ENCODE measurements at regions not wholly inside any gene's neighbourhood (a gene's known extent, or its start where the extent isn't known, plus 50 kb on each side); places are given as distances from the start of the nearest gene placed in this dataset.

DNA sequence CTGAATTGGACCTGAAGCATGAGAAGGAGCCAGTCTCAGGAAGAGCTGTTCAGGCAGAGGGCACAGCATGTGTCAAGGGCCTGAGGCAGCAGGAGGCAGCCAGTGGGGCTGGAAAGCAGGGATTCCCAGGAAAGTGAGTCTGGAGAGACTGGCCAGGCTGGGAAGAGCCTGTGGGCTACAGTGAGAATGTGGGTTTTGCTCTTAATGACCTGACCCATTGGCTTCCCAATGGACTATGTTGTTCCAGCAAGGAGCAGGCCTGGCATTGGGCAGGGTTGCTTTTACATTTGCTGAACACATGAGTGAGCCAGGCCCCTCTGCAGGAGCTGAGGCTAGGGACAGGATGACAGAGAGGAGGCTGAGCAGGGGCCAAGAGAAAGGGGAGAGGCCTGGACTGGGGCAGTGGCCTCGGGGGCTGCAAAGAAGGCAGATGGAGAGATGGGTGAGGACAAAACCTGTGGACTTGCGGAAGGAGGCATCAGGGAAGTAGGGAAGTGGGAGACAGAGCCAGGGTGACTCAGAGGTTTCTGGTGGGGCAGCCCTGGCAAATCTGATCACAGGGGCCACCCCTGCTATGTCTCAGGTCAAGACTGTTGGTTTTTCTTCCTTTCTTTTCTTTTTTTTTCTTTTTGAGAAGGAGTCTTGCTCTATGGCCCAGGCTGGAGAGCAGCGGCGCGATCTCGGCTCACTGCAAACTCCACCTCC is 65.9 kb upstream of the NEK6 start:
- no peak overlapping the region for H4K5ac ChIP-seq (ENCODE audit: low read length)
- H3K4me2 ChIP-seq (ENCODE audit: low read length): no peak overlapping the region
- no peaks in the 10 kb centered on the region for H3K79me2 ChIP-seq (ENCODE audit: control insufficient read depth, insufficient read depth, low read length)
- DNase-seq: no peak
- H3K18ac ChIP-seq (ENCODE audit: low read length): no peak overlapping the region
- H3K27ac ChIP-seq (ENCODE audit: low read depth, low read length): no peak overlapping the region
- no peaks in the 10 kb centered on the region for H3K4me1 ChIP-seq (ENCODE audit: control insufficient read depth, low read depth, low read length)
- H2AK5ac ChIP-seq (ENCODE audit: low read length): no peak overlapping the region
- no peak overlapping the region for H3K56ac ChIP-seq (ENCODE audit: low read length)
- H4K8ac ChIP-seq (ENCODE audit: low read depth, low read length): no peak overlapping the region
- no peak overlapping the region for H2BK15ac ChIP-seq (replicated peaks; ENCODE audit: low read depth)
- no peaks in the 10 kb centered on the region for H3K79me1 ChIP-seq (ENCODE audit: low read length)
- no peaks in the 10 kb centered on the region for H3K36me3 ChIP-seq (ENCODE audit: control insufficient read depth, insufficient read depth, low read length)
- H3K4me3 ChIP-seq (ENCODE audit: low read length): no peak overlapping the region
- WGBS (ENCODE audit: extremely low coverage, insufficient coverage, low lambda C conversion rate): no CpG with 5 or more reads among the region's 6 CpGs
- no peak overlapping the region for H3K9ac ChIP-seq (ENCODE audit: low read length)
- no peak overlapping the region for H3K23ac ChIP-seq (ENCODE audit: low read length)
- no peaks in the 10 kb centered on the region for H3K27me3 ChIP-seq (ENCODE audit: insufficient read depth, low read length, poor library complexity)
- H2BK120ac ChIP-seq (ENCODE audit: low read depth, low read length): no peak overlapping the region
- H2BK5ac ChIP-seq (ENCODE audit: low read length): no peak overlapping the region
- no peak overlapping the region for H3K4ac ChIP-seq (ENCODE audit: low read depth, low read length)

DNA sequence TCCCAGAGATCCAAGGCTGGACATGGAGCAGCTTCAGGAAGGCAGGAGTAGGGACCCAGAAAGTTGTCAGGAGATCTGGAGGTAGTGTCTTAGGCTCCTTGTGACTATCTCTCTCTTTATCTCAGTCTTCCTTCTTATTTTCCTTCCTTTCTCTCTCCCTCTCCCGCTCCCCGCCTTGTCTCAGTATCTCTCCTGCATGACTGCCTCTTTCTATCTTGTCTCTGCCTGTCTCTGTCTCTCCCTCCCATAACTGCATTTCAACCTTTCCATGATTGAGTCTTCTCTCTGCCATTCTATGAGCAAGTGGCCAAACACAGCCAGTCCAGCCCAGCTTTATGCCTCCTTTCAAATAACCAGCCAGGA is 61.0 kb upstream of the NEK6 start:
- Histone ChIP-seq H2AK5ac (ENCODE audit: low read length) (no peak overlapping the region), H2BK5ac (ENCODE audit: low read length) (no peak overlapping the region), H3K18ac (ENCODE audit: low read length) (no peak overlapping the region)

DNA sequence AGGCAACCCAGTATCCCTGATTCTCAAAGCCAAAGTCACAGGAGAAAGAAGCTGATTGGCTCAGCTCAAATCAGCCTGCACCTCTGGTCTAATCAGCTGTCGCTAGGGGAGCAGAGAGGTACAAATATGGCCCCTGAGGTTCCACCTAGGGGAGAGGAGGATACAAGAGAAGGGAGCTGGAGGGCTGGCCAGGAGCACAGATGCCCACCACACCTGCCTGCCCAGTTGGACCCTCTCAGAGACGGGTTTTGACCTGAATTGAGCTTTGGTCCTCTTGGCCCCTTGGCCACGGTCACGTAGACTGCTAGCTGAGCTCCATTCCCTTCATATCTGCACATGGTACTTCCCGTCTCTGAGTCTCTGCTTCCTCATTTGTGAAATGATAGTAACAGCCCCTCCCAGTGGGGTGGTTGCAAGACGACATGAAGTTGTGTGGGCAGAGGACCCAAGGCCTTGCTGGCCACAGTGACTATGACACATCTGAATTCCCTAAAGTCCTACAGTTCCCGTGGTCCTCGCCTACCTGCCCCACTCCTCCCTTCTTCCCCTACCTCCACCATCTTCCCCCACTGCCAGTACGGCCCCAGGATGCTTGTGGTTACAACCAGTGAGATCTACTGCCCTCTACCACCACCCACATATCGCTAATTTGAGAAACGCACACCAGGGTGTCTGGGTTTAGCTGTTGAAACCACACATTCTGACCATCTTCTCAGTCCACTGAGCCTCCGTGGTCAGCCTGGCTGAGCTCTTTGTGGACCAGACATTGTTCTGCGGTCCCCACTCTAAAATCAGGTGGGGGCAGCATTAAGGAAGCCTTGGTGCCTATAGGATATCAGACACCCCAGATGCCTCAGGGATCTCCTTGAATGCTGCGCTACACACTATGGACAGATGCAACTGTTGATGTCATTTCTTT is 60.3 kb upstream of the NEK6 start:
- no peak overlapping the region for H3K4me2 ChIP-seq (ENCODE audit: low read length)
- no peak overlapping the region for H4K5ac ChIP-seq (ENCODE audit: low read length)
- H3K4me3 ChIP-seq (ENCODE audit: low read length): no peak overlapping the region
- no peaks in the 10 kb centered on the region for H3K27me3 ChIP-seq (ENCODE audit: insufficient read depth, low read length, poor library complexity)
- no peak overlapping the region for H3K27ac ChIP-seq (ENCODE audit: low read depth, low read length)
- H3K18ac ChIP-seq (ENCODE audit: low read length): no peak overlapping the region
- H3K79me2 ChIP-seq (ENCODE audit: control insufficient read depth, insufficient read depth, low read length): no peaks in the 10 kb centered on the region
- no CpG with 5 or more reads among the region's 14 CpGs for WGBS (ENCODE audit: extremely low coverage, insufficient coverage, low lambda C conversion rate)
- no peak overlapping the region for H2BK120ac ChIP-seq (ENCODE audit: low read depth, low read length)
- no peak overlapping the region for H3K56ac ChIP-seq (ENCODE audit: low read length)
- H4K8ac ChIP-seq (ENCODE audit: low read depth, low read length): no peak overlapping the region
- H2AK5ac ChIP-seq (ENCODE audit: low read length): no peak overlapping the region
- H3K9ac ChIP-seq (ENCODE audit: low read length): no peak overlapping the region
- no peaks in the 10 kb centered on the region for H3K79me1 ChIP-seq (ENCODE audit: low read length)
- no peaks in the 10 kb centered on the region for H3K4me1 ChIP-seq (ENCODE audit: control insufficient read depth, low read depth, low read length)
- H2BK15ac ChIP-seq (replicated peaks; ENCODE audit: low read depth): no peak overlapping the region
- no peak overlapping the region for H2BK5ac ChIP-seq (ENCODE audit: low read length)
- H3K4ac ChIP-seq (ENCODE audit: low read depth, low read length): no peak overlapping the region
- H3K36me3 ChIP-seq (ENCODE audit: control insufficient read depth, insufficient read depth, low read length): no peaks in the 10 kb centered on the region
- H3K23ac ChIP-seq (ENCODE audit: low read length): no peak overlapping the region
- no peak for DNase-seq

More for the DNA sequence above, 61.0 kb upstream of the NEK6 start:
- no CpG with 5 or more reads among the region's 2 CpGs for WGBS (ENCODE audit: extremely low coverage, insufficient coverage, low lambda C conversion rate)
- H3K9ac ChIP-seq (ENCODE audit: low read length): no peak overlapping the region
- H3K56ac ChIP-seq (ENCODE audit: low read length): no peak overlapping the region
- no peak overlapping the region for H2BK120ac ChIP-seq (ENCODE audit: low read depth, low read length)
- H3K23ac ChIP-seq (ENCODE audit: low read length): no peak overlapping the region
- no peaks in the 10 kb centered on the region for H3K27me3 ChIP-seq (ENCODE audit: insufficient read depth, low read length, poor library complexity)
- no peak overlapping the region for H3K4me3 ChIP-seq (ENCODE audit: low read length)
- H2BK15ac ChIP-seq (replicated peaks; ENCODE audit: low read depth): no peak overlapping the region
- no peak for DNase-seq
- H3K79me2 ChIP-seq (ENCODE audit: control insufficient read depth, insufficient read depth, low read length): no peaks in the 10 kb centered on the region
- no peaks in the 10 kb centered on the region for H3K79me1 ChIP-seq (ENCODE audit: low read length)
- no peaks in the 10 kb centered on the region for H3K4me1 ChIP-seq (ENCODE audit: control insufficient read depth, low read depth, low read length)
- H3K4ac ChIP-seq (ENCODE audit: low read depth, low read length): no peak overlapping the region
- H4K8ac ChIP-seq (ENCODE audit: low read depth, low read length): no peak overlapping the region
- H3K36me3 ChIP-seq (ENCODE audit: control insufficient read depth, insufficient read depth, low read length): no peaks in the 10 kb centered on the region
- H4K5ac ChIP-seq (ENCODE audit: low read length): no peak overlapping the region
- no peak overlapping the region for H3K27ac ChIP-seq (ENCODE audit: low read depth, low read length)
- H3K4me2 ChIP-seq (ENCODE audit: low read length): no peak overlapping the region

DNA sequence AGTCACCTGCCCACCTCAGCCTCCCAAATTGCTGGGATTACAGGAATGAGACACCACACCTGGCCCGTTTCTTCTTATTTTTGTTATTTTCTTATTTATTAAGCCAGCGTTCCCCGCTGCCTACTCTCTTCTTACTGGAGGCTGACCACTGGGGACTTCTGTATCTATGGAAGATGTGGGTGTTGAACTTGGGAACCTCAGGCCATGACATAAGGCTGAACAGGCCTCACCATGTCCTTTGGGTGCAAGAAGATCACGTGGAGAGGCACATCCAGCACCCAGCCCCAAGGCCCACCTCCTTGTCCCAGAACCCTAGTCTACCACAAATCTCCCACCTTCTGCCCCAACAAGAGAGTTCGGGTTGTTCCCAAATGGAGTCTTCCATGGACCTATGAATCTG is 59.4 kb upstream of the NEK6 start:
- H3K27me3 ChIP-seq (ENCODE audit: insufficient read depth, low read length, poor library complexity): no peaks in the 10 kb centered on the region
- no peak overlapping the region for H3K4me3 ChIP-seq (ENCODE audit: low read length)
- H3K4me1 ChIP-seq (ENCODE audit: control insufficient read depth, low read depth, low read length): no peaks in the 10 kb centered on the region
- H3K79me1 ChIP-seq (ENCODE audit: low read length): no peaks in the 10 kb centered on the region
- no peak overlapping the region for H3K9ac ChIP-seq (ENCODE audit: low read length)
- no peak overlapping the region for H2BK15ac ChIP-seq (replicated peaks; ENCODE audit: low read depth)
- H3K79me2 ChIP-seq (ENCODE audit: control insufficient read depth, insufficient read depth, low read length): no peaks in the 10 kb centered on the region
- no peak overlapping the region for H2AK5ac ChIP-seq (ENCODE audit: low read length)
- H4K8ac ChIP-seq (ENCODE audit: low read depth, low read length): no peak overlapping the region
- H2BK120ac ChIP-seq (ENCODE audit: low read depth, low read length): no peak overlapping the region
- DNase-seq: no peak
- no peak overlapping the region for H4K5ac ChIP-seq (ENCODE audit: low read length)
- H3K56ac ChIP-seq (ENCODE audit: low read length): no peak overlapping the region
- H2BK5ac ChIP-seq (ENCODE audit: low read length): no peak overlapping the region
- no peak overlapping the region for H3K4ac ChIP-seq (ENCODE audit: low read depth, low read length)
- no peak overlapping the region for H3K18ac ChIP-seq (ENCODE audit: low read length)
- WGBS (ENCODE audit: extremely low coverage, insufficient coverage, low lambda C conversion rate): no CpG with 5 or more reads among the region's 5 CpGs
- no peak overlapping the region for H3K23ac ChIP-seq (ENCODE audit: low read length)
- H3K4me2 ChIP-seq (ENCODE audit: low read length): no peak overlapping the region
- no peaks in the 10 kb centered on the region for H3K36me3 ChIP-seq (ENCODE audit: control insufficient read depth, insufficient read depth, low read length)
- no peak overlapping the region for H3K27ac ChIP-seq (ENCODE audit: low read depth, low read length)

DNA sequence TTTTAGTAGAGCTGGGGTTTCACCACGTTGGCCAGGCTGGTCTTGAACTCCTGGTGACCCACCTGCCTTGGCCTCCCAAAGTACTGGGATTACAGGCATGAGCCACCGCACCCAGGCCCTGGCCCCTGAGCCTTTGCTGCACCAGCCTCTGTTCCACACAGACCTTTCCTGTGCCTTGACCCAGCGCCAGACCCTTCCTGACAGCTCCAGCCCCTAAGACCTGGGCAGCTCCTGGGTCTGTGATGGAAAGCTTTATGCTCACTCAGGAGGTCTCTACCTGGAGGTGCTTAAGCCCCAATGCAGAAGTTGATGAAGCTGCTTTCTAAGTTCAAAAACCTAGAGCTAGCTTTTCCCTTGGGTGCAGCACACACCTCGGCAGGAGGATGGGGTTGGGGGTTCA is 58.8 kb upstream of the NEK6 start:
- Histone ChIP-seq H3K23ac (ENCODE audit: low read length) (no peak overlapping the region), H3K4me3 (ENCODE audit: low read length) (no peak overlapping the region), H3K9ac (ENCODE audit: low read length) (no peak overlapping the region), H3K79me2 (ENCODE audit: control insufficient read depth, insufficient read depth, low read length) (no peaks in the 10 kb centered on the region), H2BK15ac (replicated peaks; ENCODE audit: low read depth) (no peak overlapping the region), H3K36me3 (ENCODE audit: control insufficient read depth, insufficient read depth, low read length) (no peaks in the 10 kb centered on the region), H4K8ac (ENCODE audit: low read depth, low read length) (no peak overlapping the region), H3K27me3 (ENCODE audit: insufficient read depth, low read length, poor library complexity) (no peaks in the 10 kb centered on the region), H2AK5ac (ENCODE audit: low read length) (no peak overlapping the region), H3K4me2 (ENCODE audit: low read length) (no peak overlapping the region), H3K56ac (ENCODE audit: low read length) (no peak overlapping the region), H3K18ac (ENCODE audit: low read length) (no peak overlapping the region), H3K4me1 (ENCODE audit: control insufficient read depth, low read depth, low read length) (no peaks in the 10 kb centered on the region), H4K5ac (ENCODE audit: low read length) (no peak overlapping the region), H2BK5ac (ENCODE audit: low read length) (no peak overlapping the region), H2BK120ac (ENCODE audit: low read depth, low read length) (no peak overlapping the region), H3K27ac (ENCODE audit: low read depth, low read length) (no peak overlapping the region), H3K79me1 (ENCODE audit: low read length) (no peaks in the 10 kb centered on the region), H3K4ac (ENCODE audit: low read depth, low read length) (no peak overlapping the region)
- no peak for DNase-seq
- no CpG with 5 or more reads among the region's 4 CpGs for WGBS (ENCODE audit: extremely low coverage, insufficient coverage, low lambda C conversion rate)
